RWPE1 (cell line): ENCODE measurements at regions not wholly inside any gene's neighbourhood (a gene's known extent, or its start where the extent isn't known, plus 50 kb on each side); places are given as distances from the start of the nearest gene placed in this dataset.

ENCODE experiments used
- CTCF ChIA-PET: fragments of 350-600 bp; sonication (Branson Sonifier 250); formaldehyde crosslinking; extraction: SDS; loops from one replicate; lab custom pipeline; 2021; lab: Yijun Ruan, JAX
- POLR2A ChIA-PET: fragments of 400-600 bp; formaldehyde crosslinking; extraction: SDS; loops from one replicate; lab custom pipeline; 2020; ENCODE audit warnings: antibody characterized with exemption; ENCODE audit not compliant: low non-redundant PET; lab: Yijun Ruan, JAX
- DNase-seq: peaks from one replicate; pipeline ENCODE4 v3.0.0; 2012; ENCODE audit warnings: low spot score
- H3K27ac ChIP-seq: fragments of 450-650 bp; 2 replicates; pipeline ENCODE4 v1.5.1; 2017
- TF ChIP-seq, protein P1 (sequence below): fragments of 450-650 bp; conservative IDR thresholded peaks from 2 replicates; pipeline ENCODE4 v1.5.1; 2017; ENCODE audit warnings: low read depth, mild to moderate bottlenecking

DNA sequence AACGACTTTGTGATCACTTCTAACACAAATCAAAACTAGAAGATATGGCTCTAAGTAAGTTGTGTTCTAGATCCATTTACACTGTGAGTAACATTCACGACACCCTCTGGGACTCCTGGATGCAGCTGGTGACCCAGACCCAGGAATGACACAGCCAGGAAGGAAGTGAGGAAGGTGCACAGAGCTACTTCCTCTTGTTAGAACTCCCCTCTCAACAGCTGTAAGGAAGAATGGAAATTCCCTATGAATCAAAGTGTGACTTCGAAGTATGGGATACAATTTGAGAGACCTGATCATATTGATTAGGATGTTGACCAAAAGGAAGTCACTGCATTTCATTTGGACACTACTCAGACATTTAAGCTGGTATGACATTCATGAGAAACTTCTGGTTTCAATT is 185.3 kb downstream of the NRIP1 start:
- ChIA-PET POLR2A (no interaction called here), CTCF (no interaction called here)
- H3K27ac ChIP-seq, result no peak overlapping the region
- DNase-seq, result no peak
- TF ChIP-seq, protein P1, sequence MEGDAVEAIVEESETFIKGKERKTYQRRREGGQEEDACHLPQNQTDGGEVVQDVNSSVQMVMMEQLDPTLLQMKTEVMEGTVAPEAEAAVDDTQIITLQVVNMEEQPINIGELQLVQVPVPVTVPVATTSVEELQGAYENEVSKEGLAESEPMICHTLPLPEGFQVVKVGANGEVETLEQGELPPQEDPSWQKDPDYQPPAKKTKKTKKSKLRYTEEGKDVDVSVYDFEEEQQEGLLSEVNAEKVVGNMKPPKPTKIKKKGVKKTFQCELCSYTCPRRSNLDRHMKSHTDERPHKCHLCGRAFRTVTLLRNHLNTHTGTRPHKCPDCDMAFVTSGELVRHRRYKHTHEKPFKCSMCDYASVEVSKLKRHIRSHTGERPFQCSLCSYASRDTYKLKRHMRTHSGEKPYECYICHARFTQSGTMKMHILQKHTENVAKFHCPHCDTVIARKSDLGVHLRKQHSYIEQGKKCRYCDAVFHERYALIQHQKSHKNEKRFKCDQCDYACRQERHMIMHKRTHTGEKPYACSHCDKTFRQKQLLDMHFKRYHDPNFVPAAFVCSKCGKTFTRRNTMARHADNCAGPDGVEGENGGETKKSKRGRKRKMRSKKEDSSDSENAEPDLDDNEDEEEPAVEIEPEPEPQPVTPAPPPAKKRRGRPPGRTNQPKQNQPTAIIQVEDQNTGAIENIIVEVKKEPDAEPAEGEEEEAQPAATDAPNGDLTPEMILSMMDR, result no peak

DNA sequence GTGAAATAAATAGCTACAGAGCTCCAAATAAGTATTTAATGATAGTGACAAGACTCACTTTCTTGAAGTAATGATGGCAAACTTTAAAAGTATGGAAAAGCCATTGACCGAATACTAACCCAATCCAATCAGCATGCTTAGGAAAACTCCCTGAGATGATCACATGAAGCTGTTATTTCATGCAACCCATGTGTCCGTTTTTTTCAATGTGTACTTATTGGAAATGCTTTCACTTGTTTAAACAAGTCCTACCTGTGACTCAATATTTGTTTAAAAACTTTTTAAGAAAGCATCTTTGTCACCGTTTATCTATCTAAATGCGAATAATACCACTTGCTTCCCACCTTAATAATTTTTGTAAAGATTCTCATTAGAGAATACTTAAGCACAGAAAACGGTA is 185.8 kb downstream of the NRIP1 start:
- TF ChIP-seq, protein P1, result no peak
- ChIA-PET CTCF (interaction anchor here (0.6 kb wide), 1 partner anchor 880 kb away, joined by 4 read pairs; no protein-coding TSS in a partner anchor), POLR2A (no interaction called here)

DNA sequence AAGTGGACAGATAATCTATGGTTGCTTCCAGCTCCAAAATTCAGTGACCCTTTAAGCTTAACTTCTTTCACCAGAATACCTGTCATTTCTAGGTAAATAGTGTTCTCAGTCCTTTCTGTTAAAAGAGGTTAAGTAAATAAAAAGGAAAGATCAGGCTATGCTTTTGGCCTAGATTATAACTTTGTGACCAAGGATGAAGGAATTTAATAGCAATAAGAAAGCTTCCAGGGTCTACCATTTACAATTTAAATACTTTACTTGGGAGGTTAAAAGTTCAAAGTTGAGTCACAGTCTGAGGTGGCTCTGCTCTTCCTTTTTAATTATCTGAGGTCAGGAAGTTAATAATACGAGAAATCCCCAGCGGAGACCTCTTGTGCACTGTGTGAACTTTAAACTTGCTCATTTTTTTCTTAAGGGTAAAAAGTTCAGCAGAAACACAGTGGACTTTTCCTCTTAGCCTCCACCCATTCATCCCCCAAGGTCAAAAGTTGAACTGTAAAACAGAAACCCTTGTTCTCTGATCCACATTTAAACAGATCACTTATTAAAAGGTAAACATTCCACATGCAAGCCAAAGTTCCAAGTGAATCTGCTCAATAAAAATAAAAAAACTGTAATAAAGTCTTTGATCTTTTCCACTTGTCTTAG is 187.1 kb downstream of the NRIP1 start:
- DNase-seq, result peak; percentile 27
- ChIA-PET CTCF (no interaction called here), POLR2A (no interaction called here)
- TF ChIP-seq, protein P1, result no peak
- no peak overlapping the region for H3K27ac ChIP-seq

More for the DNA sequence above, 185.8 kb downstream of the NRIP1 start:
- no peak overlapping the region for H3K27ac ChIP-seq
- DNase-seq, result peak; percentile 53

DNA sequence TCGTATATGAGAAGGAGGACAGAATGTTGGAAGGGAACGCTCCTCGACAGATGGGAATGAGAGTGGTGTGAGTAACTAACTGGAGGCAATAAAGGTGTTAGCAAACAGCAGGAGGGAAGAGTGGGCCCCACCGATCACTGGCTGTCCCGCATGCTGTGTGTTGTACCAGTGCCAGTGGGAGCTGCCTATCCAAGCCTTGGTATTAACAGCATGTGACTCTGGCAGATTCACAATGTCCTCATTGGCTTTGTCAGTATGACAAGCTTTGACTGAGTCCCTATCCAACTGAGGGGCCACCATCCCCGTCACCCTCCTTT is 188.3 kb downstream of the NRIP1 start:
- POLR2A ChIA-PET, result no interaction called here
- DNase-seq, result no peak
- CTCF ChIA-PET, result no interaction called here
- H3K27ac ChIP-seq, result no peak overlapping the region
- TF ChIP-seq, protein P1, result no peak

DNA sequence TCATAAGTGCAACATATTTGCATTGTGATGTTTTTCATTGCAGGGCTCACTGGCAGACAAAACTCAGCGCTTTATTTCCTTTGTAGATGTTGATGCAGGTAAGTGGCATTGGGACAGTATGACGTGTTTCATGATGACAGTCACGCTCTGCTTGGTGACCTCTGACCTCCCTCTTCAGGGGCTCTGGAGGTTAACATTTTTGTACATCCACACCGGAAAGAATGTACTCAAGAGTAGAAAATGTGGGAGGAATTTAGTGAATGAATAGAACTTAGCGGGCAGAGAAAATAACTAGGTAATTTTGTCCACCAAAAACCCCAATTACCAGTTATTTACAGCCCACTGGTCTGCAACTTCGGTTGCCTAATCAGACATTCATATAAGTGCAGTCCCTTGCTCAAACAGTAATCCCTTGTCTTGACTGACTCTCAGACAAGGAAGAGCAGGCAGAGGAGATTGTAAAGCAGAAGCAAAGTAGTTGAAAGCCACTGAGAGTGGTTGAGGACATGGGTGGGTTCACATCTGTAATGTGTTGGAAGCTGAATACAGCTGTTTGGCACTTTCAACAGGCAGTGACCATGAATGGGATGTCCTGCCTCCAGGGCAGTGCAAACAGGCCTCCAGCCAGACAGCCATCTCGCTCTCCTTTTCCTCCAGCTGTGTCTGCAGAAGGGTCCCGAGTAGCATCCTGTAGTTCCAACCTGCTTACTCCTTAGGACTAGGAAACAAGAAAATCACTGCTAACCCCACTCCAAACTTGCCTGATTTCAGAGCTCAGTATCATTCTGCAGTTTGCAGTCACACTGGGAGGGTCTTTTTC is 188.9 kb downstream of the NRIP1 start:
- TF ChIP-seq, protein P1, result no peak

DNA sequence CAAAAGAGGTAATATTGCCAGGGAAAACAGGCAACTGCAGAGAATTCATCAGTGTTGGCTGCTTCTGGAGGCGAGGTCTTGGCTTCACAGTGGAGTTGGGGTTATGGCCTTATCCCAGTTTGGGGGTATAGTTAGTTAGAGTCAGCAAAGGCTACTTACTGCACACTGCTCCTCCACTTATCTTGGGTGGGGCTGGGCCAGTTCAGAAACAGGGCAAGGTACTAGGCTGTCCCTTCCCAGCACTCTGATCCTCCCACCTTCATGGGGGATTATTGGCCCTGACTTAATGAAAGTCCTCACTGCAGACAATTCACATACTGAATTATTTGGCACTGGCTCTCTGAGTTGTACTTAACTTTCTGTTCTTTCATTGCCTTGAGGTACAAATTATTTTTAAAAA is 189.6 kb downstream of the NRIP1 start:
- ChIA-PET CTCF (no interaction called here), POLR2A (no interaction called here)
- DNase-seq, result no peak
- H3K27ac ChIP-seq, result no peak overlapping the region
- TF ChIP-seq, protein P1, result no peak

More for the DNA sequence above, 188.9 kb downstream of the NRIP1 start:
- DNase-seq, result no peak
- no peak overlapping the region for H3K27ac ChIP-seq
- ChIA-PET CTCF (no interaction called here), POLR2A (no interaction called here)
